CD8-positive, alpha-beta memory T cell (primary cell): ENCODE measurements at regions not wholly inside any gene's neighbourhood (a gene's known extent, or its start where the extent isn't known, plus 50 kb on each side); places are given as distances from the start of the nearest gene placed in this dataset.

Experiments used
- CTCF ChIA-PET: fragments of 350-600 bp; sonication (Branson Sonifier 250); formaldehyde crosslinking; loops from one replicate; lab custom pipeline; 2021; ENCODE audit warnings: antibody characterized with exemption; lab: Charles Lee
- POLR2A ChIA-PET: fragments of 350-600 bp; sonication (Branson Sonifier 250); formaldehyde crosslinking; loops from one replicate; lab custom pipeline; 2021; ENCODE audit warnings: antibody characterized with exemption; lab: Charles Lee
- DNase-seq, 5 donors: peaks; one replicate each; pipeline versions ENCODE4 v3.0.0 to v3.0.0-alpha.2; 2020 to 2022; ENCODE audit warnings: mixed read lengths in 1 of 5
- H3K27ac ChIP-seq: one replicate; pipeline ENCODE4 v1.7.0; 2013; ENCODE audit warnings: low read depth, mild to moderate bottlenecking, low read length, moderate library complexity
- H3K27me3 ChIP-seq: 2 replicates; pipeline ENCODE4 v1.7.0; 2013; ENCODE audit warnings: low read length, mild to moderate bottlenecking; ENCODE audit not compliant: insufficient read depth, poor library complexity, severe bottlenecking
- H3K36me3 ChIP-seq: 2 replicates; pipeline ENCODE4 v1.7.0; 2013; ENCODE audit warnings: mild to moderate bottlenecking, low read length, moderate library complexity; ENCODE audit not compliant: insufficient read depth
- H3K4me1 ChIP-seq: 2 replicates; pipeline ENCODE4 v1.7.0; 2013; ENCODE audit warnings: mild to moderate bottlenecking, low read length, moderate library complexity; ENCODE audit not compliant: insufficient read depth
- H3K4me3 ChIP-seq: 2 replicates; pipeline ENCODE4 v1.7.0; 2013; ENCODE audit warnings: mild to moderate bottlenecking, low read length
- H3K9me3 ChIP-seq: 2 replicates; pipeline ENCODE4 v1.7.0; 2013; ENCODE audit warnings: mild to moderate bottlenecking, low read length
- H3K27ac Mint-ChIP-seq, 8 donors: one replicate each; pipeline ENCODE4 v1.8.0; 2020 to 2021; ENCODE audit warnings: mixed read lengths in 8 of 8, mild to moderate bottlenecking in 6 of 8, inconsistent platforms in 3 of 8, moderate library complexity in 3 of 8
- H3K27me3 Mint-ChIP-seq, 2 donors: one replicate each; pipeline ENCODE4 v1.8.0; 2020 to 2021; ENCODE audit warnings: mixed read lengths in 2 of 2, mild to moderate bottlenecking in 1 of 2, moderate library complexity in 1 of 2
- H3K36me3 Mint-ChIP-seq, 3 donors: one replicate each; pipeline ENCODE4 v1.8.0; 2020 to 2021; ENCODE audit warnings: mixed read lengths in 3 of 3, inconsistent platforms in 1 of 3, mild to moderate bottlenecking in 1 of 3
- H3K4me1 Mint-ChIP-seq, 3 donors: one replicate each; pipeline ENCODE4 v1.8.0; 2020 to 2021; ENCODE audit warnings: mixed read lengths in 3 of 3, inconsistent platforms in 1 of 3, mild to moderate bottlenecking in 1 of 3
- H3K4me3 Mint-ChIP-seq, 7 donors: one replicate each; pipeline ENCODE4 v1.8.0; 2020 to 2021; ENCODE audit warnings: mixed read lengths in 7 of 7, mild to moderate bottlenecking in 6 of 7, moderate library complexity in 4 of 7, inconsistent platforms in 2 of 7
- H3K9me3 Mint-ChIP-seq, 5 donors: one replicate each; pipeline ENCODE4 v1.8.0; 2020 to 2022; ENCODE audit warnings: mixed read lengths in 5 of 5, mild to moderate bottlenecking in 3 of 5, moderate library complexity in 2 of 5, inconsistent platforms in 1 of 5

DNA sequence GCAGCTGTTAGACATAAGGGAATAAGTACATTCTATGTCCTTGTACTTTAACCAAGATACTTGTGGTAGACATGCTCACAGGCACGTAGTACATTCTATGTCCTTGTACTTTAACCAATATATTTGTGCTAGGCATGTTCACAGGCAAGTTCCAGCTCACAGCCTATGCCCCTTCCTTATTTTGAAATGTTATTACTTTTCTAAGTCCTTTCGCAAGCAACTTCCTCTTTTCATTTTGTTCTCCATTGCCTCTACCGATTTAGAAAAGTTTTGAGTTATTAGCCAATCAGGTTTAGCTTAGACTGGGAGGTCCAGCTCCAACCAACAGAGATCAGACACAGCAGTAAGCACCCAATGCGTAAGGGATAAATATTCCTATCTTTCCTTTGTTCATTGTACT, 60.1 kb upstream of the NUDT7 start:
- no peaks in the 10 kb centered on the region for H3K27me3 ChIP-seq

GRCh38 chr16:77663711-77664110, 58.6 kb upstream of the NUDT7 start:
- H3K9me3 ChIP-seq = no peaks in the 10 kb centered on the region
- DNase-seq = no peak
- no peaks in the 10 kb centered on the region for H3K36me3 Mint-ChIP-seq
- no peaks in the 10 kb centered on the region for H3K27me3 ChIP-seq
- no peaks in the 10 kb centered on the region for H3K36me3 ChIP-seq
- H3K4me1 Mint-ChIP-seq = no peaks in the 10 kb centered on the region
- H3K27ac Mint-ChIP-seq = no peak overlapping the region
- H3K4me3 Mint-ChIP-seq = no peak overlapping the region
- peaks cover 7 to 29% of the 10 kb centered on the region in 2 donors for H3K27me3 Mint-ChIP-seq
- ChIA-PET POLR2A (no interaction called here), CTCF (no interaction called here)
- H3K4me1 ChIP-seq = no peaks in the 10 kb centered on the region
- no peak overlapping the region for H3K4me3 ChIP-seq
- H3K9me3 Mint-ChIP-seq = peaks cover 0 to 13% (median 2%) of the 10 kb centered on the region in 5 donors
- H3K27ac ChIP-seq = no peak overlapping the region

More for the DNA sequence above, 60.1 kb upstream of the NUDT7 start:
- Mint-ChIP-seq H3K36me3 (no peaks in the 10 kb centered on the region), H3K9me3 (peaks cover 0 to 14% (median 2%) of the 10 kb centered on the region in 5 donors), H3K27me3 (peaks cover 2 to 29% of the 10 kb centered on the region in 2 donors), H3K4me1 (no peaks in the 10 kb centered on the region), H3K4me3 (no peak overlapping the region), H3K27ac (no peak overlapping the region)
- H3K4me3 ChIP-seq = no peak overlapping the region
- DNase-seq = no peak
- no peak overlapping the region for H3K27ac ChIP-seq
- ChIA-PET CTCF (no interaction called here), POLR2A (no interaction called here)
- H3K36me3 ChIP-seq = no peaks in the 10 kb centered on the region
- H3K9me3 ChIP-seq = no peaks in the 10 kb centered on the region
- no peaks in the 10 kb centered on the region for H3K4me1 ChIP-seq

DNA sequence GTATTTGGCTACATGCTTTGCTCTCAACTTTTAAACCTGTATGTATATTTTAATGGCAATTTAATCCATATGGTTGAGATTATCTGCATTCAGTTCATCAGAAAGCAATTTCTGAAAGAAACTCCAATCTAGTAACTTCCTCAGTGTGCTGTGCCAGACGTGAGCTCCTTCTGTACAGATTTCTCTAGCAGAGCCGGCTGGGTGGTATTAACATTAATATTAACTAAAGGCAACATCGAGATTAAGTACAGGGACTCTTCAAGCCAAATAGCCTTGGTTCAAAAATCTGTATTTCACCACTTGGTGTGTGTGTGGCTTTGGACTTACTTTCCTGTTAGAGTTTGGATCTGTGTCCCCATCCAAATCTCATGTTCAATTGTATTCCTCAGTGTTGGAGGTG, 55.5 kb upstream of the NUDT7 start:
- peaks cover 11 to 21% of the 10 kb centered on the region in 2 donors for H3K27me3 Mint-ChIP-seq
- Histone ChIP-seq H3K4me3 (no peak overlapping the region), H3K36me3 (no peaks in the 10 kb centered on the region), H3K27me3 (no peaks in the 10 kb centered on the region), H3K9me3 (no peaks in the 10 kb centered on the region), H3K4me1 (no peaks in the 10 kb centered on the region), H3K27ac (no peak overlapping the region)
- peaks cover 0 to 13% (median 2%) of the 10 kb centered on the region in 5 donors for H3K9me3 Mint-ChIP-seq
- DNase-seq = no peak
- no peaks in the 10 kb centered on the region for H3K36me3 Mint-ChIP-seq
- no peak overlapping the region for H3K4me3 Mint-ChIP-seq
- ChIA-PET CTCF (no interaction called here), POLR2A (no interaction called here)
- H3K27ac Mint-ChIP-seq = no peak overlapping the region
- H3K4me1 Mint-ChIP-seq = no peaks in the 10 kb centered on the region

DNA sequence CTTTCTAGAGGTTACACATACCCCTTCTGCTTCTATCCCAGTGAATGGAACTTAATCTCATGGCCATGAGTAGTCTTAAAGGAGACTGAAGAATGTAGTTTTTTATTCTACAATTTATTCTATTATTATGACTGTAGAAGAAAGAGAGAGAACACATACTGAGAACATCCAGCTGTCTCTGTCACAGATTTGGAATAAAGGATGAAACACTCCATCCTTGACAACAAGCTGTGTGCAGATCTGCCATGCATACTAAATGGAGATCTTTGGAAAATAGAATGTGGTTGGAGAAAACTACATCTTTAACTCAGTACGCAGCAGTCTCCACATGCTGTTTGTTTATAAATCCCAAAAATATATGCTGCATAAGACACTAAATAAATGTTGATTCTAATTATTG, 54.1 kb upstream of the NUDT7 start:
- Histone ChIP-seq H3K4me3 (no peak overlapping the region), H3K27me3 (no peaks in the 10 kb centered on the region), H3K36me3 (no peaks in the 10 kb centered on the region), H3K9me3 (no peaks in the 10 kb centered on the region), H3K27ac (no peak overlapping the region), H3K4me1 (no peaks in the 10 kb centered on the region)
- POLR2A ChIA-PET = no interaction called here
- Mint-ChIP-seq H3K27ac (no peak overlapping the region), H3K4me3 (no peak overlapping the region), H3K36me3 (no peaks in the 10 kb centered on the region), H3K27me3 (peaks cover 11 to 22% of the 10 kb centered on the region in 2 donors), H3K9me3 (peaks cover 0 to 7% (median 0%) of the 10 kb centered on the region in 5 donors), H3K4me1 (no peaks in the 10 kb centered on the region)
- CTCF ChIA-PET = no interaction called here
- no peak for DNase-seq

DNA sequence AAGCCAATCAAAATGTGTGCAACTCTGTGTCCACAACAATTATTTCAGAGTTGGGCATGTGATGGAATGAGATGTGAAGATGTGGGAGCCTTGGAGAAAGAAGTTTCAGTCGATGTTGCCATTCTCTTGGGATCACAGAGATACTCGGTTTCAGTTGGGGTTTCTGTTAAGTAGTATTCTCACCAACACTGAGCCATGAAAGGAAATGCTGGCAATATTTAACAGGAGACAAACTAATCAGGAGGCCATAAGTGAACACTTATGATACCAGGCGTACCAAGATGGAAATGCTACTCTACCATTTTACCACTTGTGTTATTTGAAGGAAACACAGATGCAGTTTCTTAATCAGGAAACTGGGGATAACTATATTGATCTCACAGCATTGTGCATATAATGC, 53.3 kb upstream of the NUDT7 start:
- Mint-ChIP-seq H3K27ac (no peak overlapping the region), H3K36me3 (no peaks in the 10 kb centered on the region), H3K4me3 (no peak overlapping the region), H3K27me3 (peaks cover 11 to 21% of the 10 kb centered on the region in 2 donors), H3K4me1 (no peaks in the 10 kb centered on the region), H3K9me3 (peaks cover 0 to 2% (median 0%) of the 10 kb centered on the region in 5 donors)
- CTCF ChIA-PET = no interaction called here
- Histone ChIP-seq H3K9me3 (no peaks in the 10 kb centered on the region), H3K27ac (no peak overlapping the region), H3K36me3 (no peaks in the 10 kb centered on the region), H3K4me3 (no peak overlapping the region), H3K27me3 (no peaks in the 10 kb centered on the region), H3K4me1 (no peaks in the 10 kb centered on the region)
- no peak for DNase-seq
- POLR2A ChIA-PET = no interaction called here
